GM23338 (cell line): ENCODE measurements at regions not wholly inside any gene's neighbourhood (a gene's known extent, or its start where the extent isn't known, plus 50 kb on each side); places are given as distances from the start of the nearest gene placed in this dataset.

Experiments used
- ATAC-seq: fragments of 200-7000 bp; cut with Tn5 transposase; 3 replicates; pipeline ENCODE4 v1.9.1; 2020
- DNase-seq: peaks from one replicate; pipeline ENCODE4 v3.0.0-alpha.2; 2015; ENCODE audit warnings: low spot score
- H2AFZ ChIP-seq: fragments of 200-600 bp; sonication (generic); 2 replicates; pipeline ENCODE4 v1.8.0; 2016; ENCODE audit warnings: antibody characterized with exemption, mild to moderate bottlenecking, moderate library complexity
- H3F3A ChIP-seq: fragments of 200-600 bp; sonication (generic); replicated peaks from 2 replicates; pipeline ENCODE4 v1.8.0; 2017; ENCODE audit warnings: antibody characterized with exemption, mixed run types, low read depth
- H3K27ac ChIP-seq: fragments of 200-600 bp; sonication (generic); 2 replicates; pipeline ENCODE4 v1.6.1; 2016; ENCODE audit warnings: low read depth
- H3K27me3 ChIP-seq: fragments of 200-600 bp; sonication (generic); 2 replicates; pipeline ENCODE4 v1.8.0; 2016; ENCODE audit warnings: mild to moderate bottlenecking, mixed run types, moderate library complexity; ENCODE audit not compliant: insufficient read depth
- H3K36me3 ChIP-seq: fragments of 200-600 bp; sonication (generic); 2 replicates; pipeline ENCODE4 v1.8.0; 2016; ENCODE audit warnings: mild to moderate bottlenecking; ENCODE audit not compliant: insufficient read depth
- H3K4me1 ChIP-seq: fragments of 200-600 bp; sonication (generic); 2 replicates; pipeline ENCODE4 v1.8.0; 2016; ENCODE audit warnings: mild to moderate bottlenecking, moderate library complexity; ENCODE audit not compliant: insufficient read depth
- H3K4me2 ChIP-seq: fragments of 200-600 bp; sonication (generic); 2 replicates; pipeline ENCODE4 v1.7.1; 2017; ENCODE audit warnings: mixed run types
- H3K4me3 ChIP-seq: fragments of 200-600 bp; sonication (generic); 2 replicates; pipeline ENCODE4 v1.6.1; 2016; ENCODE audit warnings: mixed run types
- H3K79me2 ChIP-seq: fragments of 200-600 bp; sonication (generic); replicated peaks from 2 replicates; pipeline ENCODE4 v1.8.0; 2017; ENCODE audit warnings: mild to moderate bottlenecking; ENCODE audit not compliant: insufficient read depth
- H3K9me2 ChIP-seq: fragments of 200-600 bp; sonication (generic); 2 replicates; pipeline ENCODE4 v1.8.0; 2017; ENCODE audit not compliant: insufficient read depth
- H4K20me1 ChIP-seq: fragments of 200-600 bp; sonication (generic); replicated peaks from 2 replicates; pipeline ENCODE4 v1.8.0; 2017; ENCODE audit warnings: mild to moderate bottlenecking; ENCODE audit not compliant: insufficient read depth
- H3K27ac Mint-ChIP-seq: 2 replicates; pipeline ENCODE4 v1.8.0; 2020; ENCODE audit warnings: inconsistent platforms, mild to moderate bottlenecking, moderate library complexity, mixed read lengths
- H3K27me3 Mint-ChIP-seq: 3 replicates; pipeline ENCODE4 v1.8.0; 2022; ENCODE audit warnings: low read depth, mild to moderate bottlenecking, moderate library complexity, mixed read lengths, inconsistent platforms; ENCODE audit not compliant: insufficient read depth, poor library complexity
- H3K36me3 Mint-ChIP-seq: 3 replicates; pipeline ENCODE4 v1.8.0; 2021; ENCODE audit warnings: low read depth, mild to moderate bottlenecking, inconsistent platforms, moderate library complexity, mixed read lengths
- H3K4me1 Mint-ChIP-seq: 3 replicates; pipeline ENCODE4 v1.8.0; 2020; ENCODE audit warnings: mild to moderate bottlenecking, inconsistent platforms, mixed read lengths
- H3K4me3 Mint-ChIP-seq: 3 replicates; pipeline ENCODE4 v1.8.0; 2021; ENCODE audit warnings: moderate library complexity, mild to moderate bottlenecking, inconsistent platforms, mixed read lengths
- H3K9me3 Mint-ChIP-seq: 3 replicates; pipeline ENCODE4 v1.8.0; 2020; ENCODE audit warnings: moderate library complexity, mild to moderate bottlenecking, inconsistent platforms, mixed read lengths
- CREB1 ChIP-seq: fragments of 250-450 bp; sonication (Bioruptor Pico); IDR thresholded peaks from 2 replicates; pipeline ENCODE4 v1.5.0; 2020; ENCODE audit warnings: low read depth, mild to moderate bottlenecking, moderate library complexity
- CTCF ChIP-seq, 2 experiments: fragments of 200-600 bp in 1 of 2; sonication (generic) in 1 of 2; conservative IDR thresholded peaks; 2 replicates each; pipeline versions ENCODE4 v1.5.1 to v1.6.1; 2016 to 2017; ENCODE audit warnings: antibody characterized with exemption in 2 of 2, low read depth in 2 of 2, mild to moderate bottlenecking in 2 of 2, moderate library complexity in 1 of 2
- ETS1 ChIP-seq: IDR thresholded peaks from 2 replicates; pipeline ENCODE4 v1.6.1; 2016; ENCODE audit warnings: antibody characterized with exemption
- EZH2 ChIP-seq: fragments of 200-600 bp; sonication (generic); IDR thresholded peaks from one replicate; pipeline ENCODE4 v1.8.0; 2017; ENCODE audit warnings: antibody characterized with exemption, mild to moderate bottlenecking, low read depth; ENCODE audit not compliant: unreplicated experiment
- EZH2phosphoT487 ChIP-seq: fragments of 200-600 bp; sonication (generic); IDR thresholded peaks from one replicate; pipeline ENCODE4 v1.8.1; 2018; ENCODE audit warnings: antibody characterized with exemption; ENCODE audit not compliant: unreplicated experiment
- JUNB ChIP-seq: IDR thresholded peaks from one replicate; pipeline ENCODE4 v1.6.1; 2016; ENCODE audit warnings: antibody characterized with exemption; ENCODE audit not compliant: unreplicated experiment
- NANOG ChIP-seq: IDR thresholded peaks from 2 replicates; pipeline ENCODE4 v1.6.1; 2016; ENCODE audit warnings: antibody characterized with exemption, borderline replicate concordance
- POLR2AphosphoS5 ChIP-seq: IDR thresholded peaks from 2 replicates; pipeline ENCODE4 v1.6.1; 2016; ENCODE audit warnings: antibody characterized with exemption, low read depth
- STAT1 ChIP-seq: IDR thresholded peaks from one replicate; pipeline ENCODE4 v1.6.1; 2016; ENCODE audit warnings: antibody characterized with exemption; ENCODE audit not compliant: unreplicated experiment
- ZNF114 ChIP-seq: fragments of 250-450 bp; sonication (Bioruptor Pico); IDR thresholded peaks from 2 replicates; pipeline ENCODE4 v1.5.0; 2020; ENCODE audit warnings: mild to moderate bottlenecking, moderate library complexity
- ZNF331 ChIP-seq: fragments of 250-450 bp; sonication (Bioruptor Pico); IDR thresholded peaks from 2 replicates; pipeline ENCODE4 v1.5.0; 2020; ENCODE audit warnings: low read depth, mild to moderate bottlenecking, moderate library complexity
- ZNF462 ChIP-seq: fragments of 250-450 bp; sonication (Bioruptor Pico); IDR thresholded peaks from 2 replicates; pipeline ENCODE4 v1.5.0; 2020; ENCODE audit warnings: mild to moderate bottlenecking, moderate library complexity
- TF ChIP-seq, protein P1 (sequence below): IDR thresholded peaks from one replicate; pipeline ENCODE4 v1.6.1; 2018; ENCODE audit warnings: antibody characterized with exemption; ENCODE audit not compliant: unreplicated experiment

- no peaks in the 10 kb centered on the region for H3F3A ChIP-seq
- DNase-seq: no peak
- Mint-ChIP-seq H3K36me3 (peaks cover 24% of the 10 kb centered on the region), H3K9me3 (peaks cover 31% of the 10 kb centered on the region), H3K27me3 (peaks cover 2% of the 10 kb centered on the region), H3K27ac (no peak overlapping the region), H3K4me1 (no peaks in the 10 kb centered on the region), H3K4me3 (no peak overlapping the region)
- no peak for ATAC-seq
- no peaks in the 10 kb centered on the region for H4K20me1 ChIP-seq
- H3K9me2 ChIP-seq: no peaks in the 10 kb centered on the region
- no peak overlapping the region for H3K4me2 ChIP-seq
- H3K4me3 ChIP-seq: no peak overlapping the region
- no peaks in the 10 kb centered on the region for H3K27me3 ChIP-seq
- no peaks in the 10 kb centered on the region for H3K79me2 ChIP-seq
- no peaks in the 10 kb centered on the region for H3K4me1 ChIP-seq
- no peak overlapping the region for H3K27ac ChIP-seq
- TF ChIP-seq CTCF (conservative IDR thresholded peaks at IDR 0.05; ENCODE audit: low read depth in 2 of 2) (no peak), NANOG (no peak), EZH2phosphoT487 (no peak), ZNF114 (no peak), POLR2AphosphoS5 (no peak), ZNF462 (CRISPR knock-in tag) (no peak), ZNF331 (CRISPR knock-in tag) (no peak), EZH2 (no peak), STAT1 (no peak), ETS1 (no peak), CREB1 (CRISPR knock-in tag) (no peak), JUNB (no peak)
- TF ChIP-seq, protein P1, sequence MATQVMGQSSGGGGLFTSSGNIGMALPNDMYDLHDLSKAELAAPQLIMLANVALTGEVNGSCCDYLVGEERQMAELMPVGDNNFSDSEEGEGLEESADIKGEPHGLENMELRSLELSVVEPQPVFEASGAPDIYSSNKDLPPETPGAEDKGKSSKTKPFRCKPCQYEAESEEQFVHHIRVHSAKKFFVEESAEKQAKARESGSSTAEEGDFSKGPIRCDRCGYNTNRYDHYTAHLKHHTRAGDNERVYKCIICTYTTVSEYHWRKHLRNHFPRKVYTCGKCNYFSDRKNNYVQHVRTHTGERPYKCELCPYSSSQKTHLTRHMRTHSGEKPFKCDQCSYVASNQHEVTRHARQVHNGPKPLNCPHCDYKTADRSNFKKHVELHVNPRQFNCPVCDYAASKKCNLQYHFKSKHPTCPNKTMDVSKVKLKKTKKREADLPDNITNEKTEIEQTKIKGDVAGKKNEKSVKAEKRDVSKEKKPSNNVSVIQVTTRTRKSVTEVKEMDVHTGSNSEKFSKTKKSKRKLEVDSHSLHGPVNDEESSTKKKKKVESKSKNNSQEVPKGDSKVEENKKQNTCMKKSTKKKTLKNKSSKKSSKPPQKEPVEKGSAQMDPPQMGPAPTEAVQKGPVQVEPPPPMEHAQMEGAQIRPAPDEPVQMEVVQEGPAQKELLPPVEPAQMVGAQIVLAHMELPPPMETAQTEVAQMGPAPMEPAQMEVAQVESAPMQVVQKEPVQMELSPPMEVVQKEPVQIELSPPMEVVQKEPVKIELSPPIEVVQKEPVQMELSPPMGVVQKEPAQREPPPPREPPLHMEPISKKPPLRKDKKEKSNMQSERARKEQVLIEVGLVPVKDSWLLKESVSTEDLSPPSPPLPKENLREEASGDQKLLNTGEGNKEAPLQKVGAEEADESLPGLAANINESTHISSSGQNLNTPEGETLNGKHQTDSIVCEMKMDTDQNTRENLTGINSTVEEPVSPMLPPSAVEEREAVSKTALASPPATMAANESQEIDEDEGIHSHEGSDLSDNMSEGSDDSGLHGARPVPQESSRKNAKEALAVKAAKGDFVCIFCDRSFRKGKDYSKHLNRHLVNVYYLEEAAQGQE: no peak
- H3K36me3 ChIP-seq: peaks cover 8% of the 10 kb centered on the region
- H2AFZ ChIP-seq: 0 out of 2 replicates have a peak overlapping the region, but pooled peaks have one; percentile 10
Observed at GRCh38 chr10:4266416-4267085, 481.5 kb upstream of the KLF6 start.
